Skeletal muscle tissue (tissue), 3 donors: ENCODE measurements at regions not wholly inside any gene's neighbourhood (a gene's known extent, or its start where the extent isn't known, plus 50 kb on each side); places are given as distances from the start of the nearest gene placed in this dataset.

ENCODE experiments used
- H3K27ac ChIP-seq: one replicate; pipeline ENCODE4 v1.7.0; 2013; ENCODE audit warnings: mild to moderate bottlenecking, low read depth, low read length, inconsistent platforms
- H3K27me3 ChIP-seq, 3 donors: one replicate each; pipeline ENCODE4 v1.7.0; 2013; ENCODE audit warnings: low read length in 3 of 3; ENCODE audit not compliant: control insufficient read depth in 3 of 3, insufficient read depth in 3 of 3
- H3K36me3 ChIP-seq, 3 donors: one replicate each; pipeline ENCODE4 v1.7.0; 2013; ENCODE audit warnings: low read length in 3 of 3; ENCODE audit not compliant: control insufficient read depth in 3 of 3, insufficient read depth in 3 of 3
- H3K4me1 ChIP-seq, 3 donors: one replicate each; pipeline ENCODE4 v1.7.0; 2013; ENCODE audit warnings: low read length in 3 of 3, mild to moderate bottlenecking in 3 of 3; ENCODE audit not compliant: control insufficient read depth in 3 of 3, insufficient read depth in 3 of 3
- H3K4me3 ChIP-seq, 3 donors: one replicate each; pipeline ENCODE4 v1.7.0; 2013; ENCODE audit warnings: low read length in 3 of 3
- H3K9ac ChIP-seq, 3 donors: one replicate each; pipeline ENCODE4 v1.7.0; 2013; ENCODE audit warnings: low read length in 3 of 3, mild to moderate bottlenecking in 3 of 3, moderate library complexity in 2 of 3, low read depth in 1 of 3
- H3K9me3 ChIP-seq, 3 donors: one replicate each; pipeline ENCODE4 v1.7.0; 2013; ENCODE audit warnings: low read length in 3 of 3; ENCODE audit not compliant: control insufficient read depth in 3 of 3
- donor health status: Osteomylitis.

DNA sequence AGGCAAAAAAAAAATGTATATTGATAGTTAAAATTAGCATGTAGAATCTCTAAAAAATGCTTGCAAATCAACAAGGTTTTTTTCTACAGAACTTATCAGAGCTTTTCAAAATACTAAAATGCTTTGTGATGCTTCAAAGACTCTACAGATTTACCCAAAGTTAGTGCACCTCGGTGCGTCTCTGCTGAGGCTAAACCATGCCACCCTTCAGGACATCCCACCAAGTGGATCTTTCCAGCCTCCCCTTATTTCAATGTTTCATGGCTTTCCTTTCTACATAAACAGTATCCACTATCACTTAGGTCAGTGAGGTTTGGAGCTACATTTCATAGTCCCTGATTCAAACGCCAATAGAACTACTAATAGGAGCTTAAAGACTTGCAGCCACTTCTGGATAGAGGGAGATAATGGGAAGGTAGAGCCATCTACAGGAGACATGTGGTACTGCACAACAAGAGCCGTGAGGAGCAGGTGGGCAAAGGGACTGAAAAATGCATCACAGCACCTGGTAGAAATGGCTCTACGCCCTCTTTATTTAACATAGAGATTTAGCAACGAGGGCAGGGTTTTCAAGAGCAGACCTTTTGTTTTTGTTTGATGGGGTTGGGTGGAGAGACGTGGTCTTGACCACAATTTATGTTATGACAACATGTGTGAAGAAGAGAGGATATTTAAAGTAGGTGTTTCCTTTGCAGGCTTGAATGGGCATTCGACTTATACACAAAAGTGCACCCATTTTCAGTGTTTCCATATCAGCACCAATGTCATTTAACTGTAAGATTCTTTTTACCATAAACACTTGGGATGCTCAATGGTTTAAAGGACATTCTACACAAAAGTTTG lies 56.1 kb upstream of the SLC35G4 start:
- H3K9me3 ChIP-seq = no peaks in the 10 kb centered on the region
- no peaks in the 10 kb centered on the region for H3K36me3 ChIP-seq
- no peak overlapping the region for H3K4me3 ChIP-seq
- no peak overlapping the region for H3K27ac ChIP-seq
- no peak overlapping the region for H3K9ac ChIP-seq
- H3K27me3 ChIP-seq = peaks cover 0 to 7% (median 2%) of the 10 kb centered on the region in 3 donors
- no peaks in the 10 kb centered on the region for H3K4me1 ChIP-seq

DNA sequence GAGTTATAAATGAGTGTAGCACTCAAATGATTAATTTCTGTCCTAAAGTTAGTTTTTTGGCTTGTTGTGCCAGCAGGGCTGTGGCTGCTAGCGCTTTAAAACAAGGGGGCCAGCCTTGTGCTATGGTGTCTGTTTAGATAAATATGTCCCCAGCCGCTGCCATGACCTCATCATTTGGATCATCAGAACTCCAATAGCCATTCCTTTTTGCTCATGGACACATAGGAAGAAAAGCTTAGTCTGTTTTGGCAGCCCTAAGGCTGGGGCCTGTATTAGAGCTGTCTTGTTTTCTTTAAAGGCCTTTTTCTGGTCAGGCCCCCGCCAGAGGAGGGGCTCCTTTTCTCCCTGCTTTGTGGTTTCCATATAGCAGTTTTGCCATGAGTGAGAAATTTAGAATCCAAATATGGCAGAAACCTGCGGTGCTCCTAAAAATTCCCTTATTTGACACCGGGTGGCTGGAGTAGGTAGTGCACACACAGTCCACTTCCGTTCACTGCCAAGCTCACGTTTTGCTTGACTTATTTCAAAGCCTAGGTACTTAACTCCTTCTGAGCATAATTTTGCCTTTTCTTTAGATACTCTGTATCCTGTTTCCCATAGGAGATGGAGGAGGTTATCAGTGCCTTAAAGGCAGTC lies 60.4 kb upstream of the SLC35G4 start:
- H3K9ac ChIP-seq = no peak overlapping the region
- peaks cover 0 to 2% (median 0%) of the 10 kb centered on the region in 3 donors for H3K27me3 ChIP-seq
- no peak overlapping the region for H3K27ac ChIP-seq
- H3K36me3 ChIP-seq = no peaks in the 10 kb centered on the region
- no peaks in the 10 kb centered on the region for H3K4me1 ChIP-seq
- no peak overlapping the region for H3K4me3 ChIP-seq
- no peaks in the 10 kb centered on the region for H3K9me3 ChIP-seq

DNA sequence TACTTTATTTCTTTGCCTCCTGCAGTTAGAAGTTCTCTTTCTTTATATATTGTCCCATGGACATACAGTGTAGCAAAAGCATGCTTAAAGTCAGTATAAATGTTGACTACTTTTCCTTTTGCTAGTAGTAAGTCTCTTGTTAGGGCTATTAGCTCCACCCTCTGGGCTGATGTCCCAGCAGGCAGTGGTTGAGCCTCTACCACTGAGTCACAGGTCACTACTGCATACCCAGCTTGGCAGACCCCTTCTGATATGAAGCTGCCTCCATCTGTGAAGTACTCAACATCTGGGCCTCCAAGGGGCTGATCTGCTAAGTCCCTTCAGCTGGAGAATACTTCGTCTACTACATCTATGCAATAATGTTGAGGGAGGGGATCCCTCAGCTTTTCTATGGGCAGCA lies 61.0 kb upstream of the SLC35G4 start:
- H3K27ac ChIP-seq = no peak overlapping the region
- no peak overlapping the region for H3K4me3 ChIP-seq
- no peak overlapping the region for H3K9ac ChIP-seq
- H3K36me3 ChIP-seq = no peaks in the 10 kb centered on the region
- no peaks in the 10 kb centered on the region for H3K9me3 ChIP-seq
- no peaks in the 10 kb centered on the region for H3K27me3 ChIP-seq
- H3K4me1 ChIP-seq = no peaks in the 10 kb centered on the region

DNA sequence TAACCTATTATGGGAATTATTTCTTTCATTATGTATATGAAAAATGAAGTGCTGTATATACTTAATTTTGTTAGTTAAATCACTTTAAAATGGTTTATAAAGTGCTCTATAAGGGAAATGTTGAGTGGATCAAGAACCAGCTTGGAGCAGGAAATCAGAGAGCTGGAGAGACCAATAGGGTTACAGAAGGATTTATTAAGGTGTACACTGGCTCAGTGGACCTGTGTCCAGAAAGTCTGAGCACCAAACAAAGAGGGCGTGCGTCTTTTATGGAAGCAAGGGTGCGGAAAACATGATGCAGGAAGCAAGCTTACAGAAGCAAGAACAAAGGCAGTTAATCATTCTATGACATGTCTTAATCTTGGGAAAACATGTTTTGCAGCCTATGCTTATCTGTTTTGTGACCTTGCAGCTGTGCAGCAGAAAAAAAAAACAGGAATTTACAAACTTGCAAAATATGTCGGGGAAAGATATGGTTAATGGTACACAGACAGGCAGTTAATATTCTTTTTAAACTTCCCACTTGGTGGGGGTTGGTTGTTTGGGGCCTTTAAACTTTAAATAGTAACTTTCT lies 65.2 kb upstream of the SLC35G4 start:
- Histone ChIP-seq H3K9ac (no peak overlapping the region), H3K9me3 (no peaks in the 10 kb centered on the region), H3K27me3 (no peaks in the 10 kb centered on the region), H3K27ac (no peak overlapping the region), H3K4me1 (no peaks in the 10 kb centered on the region), H3K4me3 (no peak overlapping the region), H3K36me3 (no peaks in the 10 kb centered on the region)

DNA sequence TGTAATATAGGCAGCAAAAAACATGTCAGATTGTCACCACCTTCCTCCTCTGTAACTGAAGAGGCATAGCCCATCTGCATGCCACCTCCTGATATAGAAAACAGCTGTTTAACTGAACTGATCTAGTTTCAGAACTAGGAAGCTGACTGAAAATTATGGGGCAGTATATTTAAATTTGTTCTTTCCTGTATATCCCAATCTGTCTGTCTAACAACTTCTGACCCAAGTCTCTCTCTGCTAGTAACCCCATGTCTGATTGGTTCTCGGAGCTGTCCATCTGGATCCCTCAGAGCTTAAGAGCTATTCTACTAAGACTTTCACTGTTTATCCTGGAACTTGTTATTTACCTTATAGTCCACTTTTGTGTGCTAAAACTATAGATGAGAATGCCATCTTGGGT lies 68.2 kb upstream of the SLC35G4 start:
- H3K27ac ChIP-seq = no peak overlapping the region
- no peaks in the 10 kb centered on the region for H3K9me3 ChIP-seq
- no peak overlapping the region for H3K4me3 ChIP-seq
- no peaks in the 10 kb centered on the region for H3K4me1 ChIP-seq
- H3K36me3 ChIP-seq = no peaks in the 10 kb centered on the region
- no peak overlapping the region for H3K9ac ChIP-seq
- no peaks in the 10 kb centered on the region for H3K27me3 ChIP-seq

DNA sequence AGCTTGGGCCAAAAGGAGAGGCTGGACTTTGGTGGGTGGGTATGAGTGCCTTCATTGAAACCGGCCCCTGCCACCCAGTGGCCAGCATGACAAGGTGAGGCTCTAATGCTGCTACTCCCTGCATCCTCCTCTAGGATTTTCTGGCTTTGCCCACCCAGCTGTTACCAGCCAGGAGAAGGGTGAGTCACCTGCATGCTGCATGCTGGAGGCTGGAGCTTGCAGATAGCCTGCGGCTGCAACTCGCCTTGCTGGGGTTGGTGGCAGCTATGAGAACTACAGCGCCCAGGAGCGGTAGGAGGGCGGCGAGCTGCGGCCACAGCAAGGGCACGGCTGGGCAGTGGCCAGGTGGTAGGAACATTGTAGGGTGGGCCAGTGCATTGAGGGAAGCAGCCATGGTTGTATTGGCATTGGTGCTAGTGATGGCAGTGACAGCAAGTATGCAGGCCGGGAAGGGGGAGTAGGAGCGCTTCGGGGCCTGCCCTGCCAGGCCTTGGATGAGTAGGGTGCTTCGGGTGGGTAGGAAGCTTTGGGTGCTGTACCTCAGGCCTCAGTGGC lies 75.4 kb upstream of the SLC35G4 start:
- H3K27me3 ChIP-seq = no peaks in the 10 kb centered on the region
- H3K4me1 ChIP-seq = peaks cover 0 to 4% (median 0%) of the 10 kb centered on the region in 3 donors
- H3K9me3 ChIP-seq = no peaks in the 10 kb centered on the region

DNA sequence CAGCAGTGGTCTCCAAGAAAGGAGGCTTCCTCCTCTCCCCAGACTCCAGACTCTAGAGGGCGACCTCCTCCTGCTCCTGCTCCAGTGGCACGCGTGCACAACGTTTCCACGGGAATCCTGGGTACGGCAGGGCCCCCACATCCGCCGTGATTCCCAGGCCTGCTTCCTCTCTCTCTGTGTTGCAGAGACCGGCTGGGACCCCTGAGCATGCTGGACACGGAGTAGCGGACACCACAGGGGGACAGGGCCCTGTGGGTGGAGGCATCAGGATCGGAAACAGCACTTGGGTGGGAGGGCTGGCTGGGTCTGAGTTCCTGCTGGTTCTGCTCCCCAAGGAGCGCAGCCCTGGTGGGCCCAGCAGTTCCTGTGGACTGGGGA lies 75.9 kb upstream of the SLC35G4 start:
- H3K4me3 ChIP-seq = no peak overlapping the region
- peaks cover 0 to 5% (median 0%) of the 10 kb centered on the region in 3 donors for H3K4me1 ChIP-seq
- H3K27me3 ChIP-seq = no peaks in the 10 kb centered on the region
- no peak overlapping the region for H3K27ac ChIP-seq
- H3K9me3 ChIP-seq = no peaks in the 10 kb centered on the region
- H3K36me3 ChIP-seq = no peaks in the 10 kb centered on the region
- no peak overlapping the region for H3K9ac ChIP-seq

More for the DNA sequence above, 75.4 kb upstream of the SLC35G4 start:
- Histone ChIP-seq H3K27ac (no peak overlapping the region), H3K9ac (no peak overlapping the region), H3K36me3 (no peaks in the 10 kb centered on the region), H3K4me3 (no peak overlapping the region)

DNA sequence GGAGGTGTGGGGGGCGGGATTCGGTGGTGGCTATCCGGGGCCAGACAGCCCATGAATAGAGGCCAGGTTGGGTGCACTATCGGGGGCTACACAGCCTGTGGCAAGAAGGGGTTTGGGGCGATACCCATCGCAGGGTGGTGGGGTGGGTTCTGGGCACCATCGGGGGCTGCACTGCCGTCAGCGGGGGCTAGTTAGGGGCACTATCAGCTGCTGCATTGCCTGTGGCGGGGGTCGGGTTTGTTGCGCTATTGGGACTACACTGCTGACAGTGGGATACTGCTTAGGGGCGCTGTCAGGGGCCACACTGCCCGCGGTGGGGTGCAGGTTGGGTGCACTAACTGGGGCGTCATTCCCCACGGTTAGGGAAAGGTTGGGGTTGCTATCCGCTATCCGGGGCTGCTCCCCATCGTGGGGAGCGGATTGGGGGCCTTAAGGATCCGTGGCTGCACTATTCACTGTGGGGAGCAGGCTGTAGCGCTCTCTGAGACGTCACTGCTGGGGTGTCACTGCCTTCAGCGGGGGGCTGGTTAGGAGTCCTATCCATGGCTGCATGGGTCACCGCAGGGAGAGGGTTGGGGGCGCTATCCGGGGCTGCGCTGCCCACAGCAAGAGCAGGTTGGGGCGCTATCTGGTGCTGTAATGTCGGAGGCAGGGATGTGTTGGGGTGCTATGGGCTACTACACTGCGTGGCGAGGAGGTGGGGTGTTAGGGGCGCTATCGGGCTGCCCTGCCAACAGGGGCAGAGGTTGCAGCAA lies 76.5 kb upstream of the SLC35G4 start:
- no peak overlapping the region for H3K9ac ChIP-seq
- no peaks in the 10 kb centered on the region for H3K36me3 ChIP-seq
- H3K4me1 ChIP-seq = peaks cover 0 to 5% (median 0%) of the 10 kb centered on the region in 3 donors
- no peaks in the 10 kb centered on the region for H3K9me3 ChIP-seq
- H3K4me3 ChIP-seq = no peak overlapping the region
- no peaks in the 10 kb centered on the region for H3K27me3 ChIP-seq
- no peak overlapping the region for H3K27ac ChIP-seq

DNA sequence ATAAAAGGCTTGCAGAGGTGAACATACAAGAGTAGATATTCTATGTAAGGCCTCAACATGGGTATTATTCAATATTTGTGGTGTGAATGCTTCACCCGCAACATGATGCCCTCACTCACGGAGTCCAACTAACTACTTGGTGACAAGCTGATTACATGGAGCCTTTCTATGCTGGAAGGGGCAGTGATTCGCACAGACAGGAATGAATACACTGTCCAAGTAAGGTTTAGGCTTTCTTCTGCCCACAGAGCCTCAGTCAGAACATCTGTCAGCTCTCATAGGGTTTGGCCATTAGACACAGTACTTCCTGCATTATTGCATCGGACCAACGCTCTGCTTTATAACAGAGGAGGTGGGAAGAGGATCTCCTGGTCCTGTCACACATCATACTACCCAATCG lies 80.3 kb upstream of the SLC35G4 start:
- Histone ChIP-seq H3K9me3 (no peaks in the 10 kb centered on the region), H3K27ac (no peak overlapping the region), H3K4me1 (peaks cover 0 to 5% (median 0%) of the 10 kb centered on the region in 3 donors), H3K27me3 (no peaks in the 10 kb centered on the region), H3K4me3 (no peak overlapping the region), H3K9ac (no peak overlapping the region), H3K36me3 (no peaks in the 10 kb centered on the region)
